SJSA1 (cell line): ENCODE measurements at regions not wholly inside any gene's neighbourhood (a gene's known extent, or its start where the extent isn't known, plus 50 kb on each side); places are given as distances from the start of the nearest gene placed in this dataset.

Source experiments
- DNase-seq, 2 experiments: peaks; one replicate each; pipeline ENCODE4 v3.0.0-alpha.2; 2015 to 2020; ENCODE audit warnings: low spot score in 2 of 2, low read depth in 1 of 2
- H3K27ac ChIP-seq: fragments of 250-450 bp; sonication (Bioruptor Pico); 2 replicates; pipeline ENCODE4 v1.5.1; 2020; ENCODE audit warnings: mild to moderate bottlenecking, moderate library complexity
- H3K27me3 ChIP-seq: fragments of 250-450 bp; sonication (Bioruptor Pico); replicated peaks from 2 replicates; pipeline ENCODE4 v1.5.1; 2020; ENCODE audit warnings: mild to moderate bottlenecking, moderate library complexity
- H3K36me3 ChIP-seq: fragments of 250-450 bp; sonication (Bioruptor Pico); 2 replicates; pipeline ENCODE4 v1.5.1; 2020; ENCODE audit warnings: mild to moderate bottlenecking
- H3K4me1 ChIP-seq: fragments of 250-450 bp; sonication (Bioruptor Pico); replicated peaks from 2 replicates; pipeline ENCODE4 v1.6.1; 2021; ENCODE audit warnings: mild to moderate bottlenecking
- H3K4me3 ChIP-seq: fragments of 250-450 bp; sonication (Bioruptor Pico); 2 replicates; pipeline ENCODE4 v1.5.1; 2020; ENCODE audit warnings: mild to moderate bottlenecking
- H3K9me3 ChIP-seq: fragments of 250-450 bp; sonication (Bioruptor Pico); replicated peaks from 2 replicates; pipeline ENCODE4 v1.5.1; 2020; ENCODE audit warnings: mild to moderate bottlenecking

DNA sequence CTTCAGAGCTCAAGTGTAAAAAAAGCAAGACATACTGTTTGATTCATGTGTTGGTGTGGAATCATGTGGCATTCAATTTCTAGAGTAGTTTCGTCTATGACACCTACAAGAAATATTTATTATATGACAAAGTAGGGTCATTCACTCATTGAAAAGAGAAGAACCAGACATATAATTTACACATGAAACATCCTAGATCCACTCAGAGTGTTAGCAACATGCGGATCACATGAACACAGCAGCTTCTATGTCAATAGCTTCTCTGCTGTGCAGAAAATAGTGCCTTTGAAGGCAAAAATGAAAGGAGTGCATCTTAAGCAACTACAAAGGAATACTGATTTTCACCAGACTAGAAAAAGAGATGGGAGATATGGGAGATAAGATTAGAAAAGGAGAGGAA is 569.8 kb downstream of the RPS29 start:
- Histone ChIP-seq H3K27me3 (no peaks in the 10 kb centered on the region), H3K27ac (no peak overlapping the region), H3K36me3 (no peaks in the 10 kb centered on the region), H3K4me1 (no peaks in the 10 kb centered on the region), H3K4me3 (no peak overlapping the region), H3K9me3 (no peaks in the 10 kb centered on the region)
- no peak for DNase-seq

GRCh38 chr14:49014476-49014875 is 571.7 kb downstream of the RPS29 start:
- H3K9me3 ChIP-seq = no peaks in the 10 kb centered on the region
- H3K27ac ChIP-seq = no peak overlapping the region
- no peaks in the 10 kb centered on the region for H3K36me3 ChIP-seq
- no peak for DNase-seq
- no peak overlapping the region for H3K4me3 ChIP-seq
- no peaks in the 10 kb centered on the region for H3K4me1 ChIP-seq
- no peaks in the 10 kb centered on the region for H3K27me3 ChIP-seq

DNA sequence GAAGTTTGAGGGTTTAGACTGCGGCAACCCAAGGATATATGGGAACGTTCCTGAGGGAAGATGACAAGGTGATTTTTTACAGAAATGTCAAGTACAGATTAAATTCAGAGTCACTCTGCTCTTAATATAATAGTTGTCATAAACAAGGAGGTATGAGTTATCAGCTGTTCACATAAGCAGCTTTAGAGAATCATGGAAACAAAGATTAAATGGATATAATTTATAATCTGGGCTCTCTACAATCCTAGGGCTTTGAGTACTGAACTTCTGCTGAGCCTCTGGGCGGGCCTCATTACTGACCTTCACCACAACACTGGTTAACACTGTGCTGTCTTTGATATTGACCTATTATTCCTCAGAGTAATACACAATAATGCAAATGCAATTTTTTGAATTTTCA is 577.8 kb downstream of the RPS29 start:
- no peaks in the 10 kb centered on the region for H3K36me3 ChIP-seq
- no peaks in the 10 kb centered on the region for H3K4me1 ChIP-seq
- no peaks in the 10 kb centered on the region for H3K9me3 ChIP-seq
- no peaks in the 10 kb centered on the region for H3K27me3 ChIP-seq
- no peak overlapping the region for H3K4me3 ChIP-seq
- no peak overlapping the region for H3K27ac ChIP-seq
- DNase-seq = no peak

DNA sequence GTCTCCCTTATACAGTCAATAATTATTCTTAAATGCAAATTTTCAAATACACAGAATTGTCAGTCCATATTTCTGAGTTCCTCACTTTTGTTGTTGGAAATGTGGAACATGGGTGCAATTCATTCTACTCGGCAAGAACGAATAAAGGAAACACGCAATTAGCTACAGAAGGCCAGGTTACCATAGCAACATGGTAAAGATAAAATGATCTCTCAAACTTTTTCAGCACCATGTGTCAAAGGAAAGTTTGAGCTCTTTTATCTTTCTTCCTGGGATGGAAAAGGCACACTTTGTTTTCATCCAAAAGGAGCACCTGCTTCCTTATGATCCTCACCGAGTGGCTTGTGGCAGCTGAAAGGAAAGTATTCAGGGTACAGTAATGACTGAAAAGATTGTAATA is 595.0 kb downstream of the RPS29 start:
- Histone ChIP-seq H3K27me3 (no peaks in the 10 kb centered on the region), H3K9me3 (no peaks in the 10 kb centered on the region), H3K36me3 (no peaks in the 10 kb centered on the region), H3K4me1 (no peaks in the 10 kb centered on the region), H3K27ac (no peak overlapping the region), H3K4me3 (no peak overlapping the region)
- DNase-seq = no peak

- Histone ChIP-seq H3K27ac (no peak overlapping the region), H3K4me1 (no peaks in the 10 kb centered on the region), H3K9me3 (no peaks in the 10 kb centered on the region), H3K4me3 (no peak overlapping the region), H3K36me3 (no peaks in the 10 kb centered on the region), H3K27me3 (no peaks in the 10 kb centered on the region)
- no peak for DNase-seq
These were observed 602.8 kb downstream of the RPS29 start for GRCh38 chr14:48983351-48983888.

DNA sequence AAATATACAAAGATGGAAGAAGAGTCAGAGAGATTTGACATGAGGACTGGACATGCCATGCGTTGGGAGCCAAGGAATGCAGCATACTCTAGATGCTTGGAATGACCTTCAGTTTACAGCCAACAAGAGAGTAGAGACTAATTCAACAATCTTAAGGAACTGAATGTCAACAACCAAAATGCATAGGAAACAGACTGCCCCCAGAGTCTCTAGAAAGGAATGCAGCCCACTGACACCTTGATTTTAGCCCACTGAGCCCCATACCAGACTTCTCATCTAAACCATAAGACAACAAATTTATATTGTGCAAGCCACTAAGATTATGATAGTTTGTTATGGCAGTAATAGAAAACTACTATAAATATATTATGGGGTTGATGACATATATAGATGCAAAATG is 611.2 kb downstream of the RPS29 start:
- Histone ChIP-seq H3K27ac (no peak overlapping the region), H3K27me3 (no peaks in the 10 kb centered on the region), H3K36me3 (no peaks in the 10 kb centered on the region), H3K4me3 (no peak overlapping the region), H3K9me3 (no peaks in the 10 kb centered on the region), H3K4me1 (no peaks in the 10 kb centered on the region)
- no peak for DNase-seq

GRCh38 chr14:48973151-48973550 is 613.0 kb downstream of the RPS29 start:
- H3K27ac ChIP-seq = no peak overlapping the region
- no peaks in the 10 kb centered on the region for H3K27me3 ChIP-seq
- no peaks in the 10 kb centered on the region for H3K9me3 ChIP-seq
- no peaks in the 10 kb centered on the region for H3K36me3 ChIP-seq
- H3K4me1 ChIP-seq = no peaks in the 10 kb centered on the region
- no peak overlapping the region for H3K4me3 ChIP-seq
- DNase-seq = no peak

- no peaks in the 10 kb centered on the region for H3K36me3 ChIP-seq
- H3K4me3 ChIP-seq = no peak overlapping the region
- no peak overlapping the region for H3K27ac ChIP-seq
- H3K27me3 ChIP-seq = no peaks in the 10 kb centered on the region
- no peak for DNase-seq
- no peaks in the 10 kb centered on the region for H3K9me3 ChIP-seq
- H3K4me1 ChIP-seq = no peaks in the 10 kb centered on the region
These were observed 615.2 kb downstream of the RPS29 start for GRCh38 chr14:48970943-48971342.

GRCh38 chr14:48967419-48967818 is 618.8 kb downstream of the RPS29 start:
- Histone ChIP-seq H3K9me3 (no peaks in the 10 kb centered on the region), H3K4me3 (no peak overlapping the region), H3K27ac (no peak overlapping the region), H3K4me1 (no peaks in the 10 kb centered on the region), H3K27me3 (no peaks in the 10 kb centered on the region), H3K36me3 (no peaks in the 10 kb centered on the region)
- no peak for DNase-seq

- H3K4me1 ChIP-seq = no peaks in the 10 kb centered on the region
- H3K27me3 ChIP-seq = no peaks in the 10 kb centered on the region
- H3K27ac ChIP-seq = no peak overlapping the region
- H3K4me3 ChIP-seq = no peak overlapping the region
- no peaks in the 10 kb centered on the region for H3K36me3 ChIP-seq
- DNase-seq = no peak
- no peaks in the 10 kb centered on the region for H3K9me3 ChIP-seq
These were observed 622.9 kb downstream of the RPS29 start for GRCh38 chr14:48963231-48963790.

- Histone ChIP-seq H3K36me3 (no peaks in the 10 kb centered on the region), H3K4me1 (no peaks in the 10 kb centered on the region)
- no peak for DNase-seq
These were observed 628.7 kb downstream of the RPS29 start for GRCh38 chr14:48957486-48957885.

GRCh38 chr14:48955857-48956256 is 630.3 kb downstream of the RPS29 start:
- Histone ChIP-seq H3K4me1 (no peaks in the 10 kb centered on the region), H3K36me3 (no peaks in the 10 kb centered on the region)

More at GRCh38 chr14:48957486-48957885, 628.7 kb downstream of the RPS29 start:
- Histone ChIP-seq H3K27me3 (no peaks in the 10 kb centered on the region), H3K9me3 (no peaks in the 10 kb centered on the region), H3K4me3 (no peak overlapping the region), H3K27ac (no peak overlapping the region)

DNA sequence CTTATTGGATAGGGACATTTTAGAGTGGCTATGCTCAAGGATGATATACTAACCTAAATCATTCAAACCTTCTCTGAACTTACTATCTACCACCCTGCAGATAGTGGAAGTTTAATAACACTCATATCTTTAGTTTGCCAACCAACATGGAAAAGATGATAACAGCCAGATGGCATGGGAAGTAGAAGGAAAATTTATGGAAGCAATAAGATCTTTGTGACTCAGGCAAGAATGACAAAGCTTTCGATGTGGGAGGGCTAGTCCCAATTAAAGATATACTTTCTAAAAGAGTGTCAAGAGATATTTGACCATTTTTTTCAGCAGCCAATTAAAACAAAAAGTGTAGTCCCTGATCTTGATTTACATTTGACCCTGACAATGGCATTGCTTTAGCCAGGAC is 631.7 kb downstream of the RPS29 start:
- no peaks in the 10 kb centered on the region for H3K4me1 ChIP-seq
- no peaks in the 10 kb centered on the region for H3K36me3 ChIP-seq
- H3K4me3 ChIP-seq = no peak overlapping the region
- H3K27ac ChIP-seq = no peak overlapping the region
- H3K9me3 ChIP-seq = no peaks in the 10 kb centered on the region
- H3K27me3 ChIP-seq = no peaks in the 10 kb centered on the region
- DNase-seq = no peak

More at GRCh38 chr14:48955857-48956256, 630.3 kb downstream of the RPS29 start:
- no peaks in the 10 kb centered on the region for H3K27me3 ChIP-seq
- H3K4me3 ChIP-seq = no peak overlapping the region
- H3K27ac ChIP-seq = no peak overlapping the region
- H3K9me3 ChIP-seq = no peaks in the 10 kb centered on the region
- no peak for DNase-seq

DNA sequence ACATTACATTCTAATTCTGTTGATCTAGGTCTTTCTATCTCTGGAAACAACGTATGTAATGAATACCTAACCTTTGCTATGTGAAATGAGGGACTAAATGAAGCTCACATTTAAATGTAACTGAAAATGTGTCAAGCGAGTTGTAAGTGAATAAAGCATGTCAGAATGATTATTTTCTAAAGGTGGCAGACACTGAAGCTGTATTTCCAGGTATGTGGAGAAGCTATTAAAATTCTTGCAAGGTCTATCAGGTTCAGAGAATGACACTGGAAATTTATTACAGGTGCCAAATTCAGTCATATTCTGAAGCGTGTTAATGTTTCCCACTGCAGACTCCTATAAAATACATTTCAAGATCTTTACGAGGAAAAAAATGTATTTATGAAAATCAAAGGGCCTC is 641.4 kb downstream of the RPS29 start:
- H3K27ac ChIP-seq = no peak overlapping the region
- no peak overlapping the region for H3K4me3 ChIP-seq
- no peak for DNase-seq
- H3K9me3 ChIP-seq = no peaks in the 10 kb centered on the region
- H3K36me3 ChIP-seq = no peaks in the 10 kb centered on the region
- H3K4me1 ChIP-seq = no peaks in the 10 kb centered on the region
- no peaks in the 10 kb centered on the region for H3K27me3 ChIP-seq

DNA sequence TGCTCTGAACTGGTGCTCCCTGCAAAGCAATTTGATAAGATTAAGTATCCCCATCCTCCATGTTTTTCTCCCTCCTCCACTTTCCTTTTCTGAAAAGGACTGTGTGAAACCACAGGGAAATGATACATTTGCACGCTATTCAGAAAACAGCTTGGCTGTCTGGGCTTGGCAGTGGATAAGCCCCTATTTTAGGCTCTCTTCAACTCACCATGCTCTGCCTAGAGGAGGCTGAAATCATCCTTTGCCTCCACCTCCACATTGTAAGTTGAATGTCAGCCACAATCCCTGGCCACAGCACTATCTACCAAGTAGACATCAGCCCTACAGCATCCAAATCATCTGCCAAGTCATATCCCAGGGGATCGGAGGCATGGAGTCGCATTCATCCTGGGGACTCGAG is 642.3 kb downstream of the RPS29 start:
- Histone ChIP-seq H3K27me3 (no peaks in the 10 kb centered on the region), H3K9me3 (no peaks in the 10 kb centered on the region), H3K4me1 (no peaks in the 10 kb centered on the region), H3K27ac (no peak overlapping the region), H3K4me3 (no peak overlapping the region), H3K36me3 (no peaks in the 10 kb centered on the region)
- no peak for DNase-seq
